Neural cell (in vitro differentiated cells): ENCODE measurements at regions not wholly inside any gene's neighbourhood (a gene's known extent, or its start where the extent isn't known, plus 50 kb on each side); places are given as distances from the start of the nearest gene placed in this dataset.

Experiments
- EZH2 ChIP-seq: fragments of 200-600, 300-800 bp; shearing (Covaris generic), sonication (generic); IDR thresholded peaks from 2 replicates; pipeline ENCODE4 v1.6.1; 2014; ENCODE audit warnings: antibody characterized with exemption, low read length, borderline replicate concordance, mild to moderate bottlenecking; ENCODE audit not compliant: insufficient read depth, poor library complexity, severe bottlenecking
- POLR2AphosphoS5 ChIP-seq: IDR thresholded peaks from 2 replicates; pipeline ENCODE4 v1.6.1; 2012
- TAF1 ChIP-seq: IDR thresholded peaks from 2 replicates; pipeline ENCODE4 v1.6.1; 2012; ENCODE audit warnings: low read depth
- TF ChIP-seq, protein P1 (sequence below): fragments of 450-650 bp; IDR thresholded peaks from 2 replicates; pipeline ENCODE4 v1.5.1; 2014; ENCODE audit warnings: antibody characterized with exemption, mild to moderate bottlenecking, moderate library complexity; ENCODE audit not compliant: poor library complexity, severe bottlenecking

DNA sequence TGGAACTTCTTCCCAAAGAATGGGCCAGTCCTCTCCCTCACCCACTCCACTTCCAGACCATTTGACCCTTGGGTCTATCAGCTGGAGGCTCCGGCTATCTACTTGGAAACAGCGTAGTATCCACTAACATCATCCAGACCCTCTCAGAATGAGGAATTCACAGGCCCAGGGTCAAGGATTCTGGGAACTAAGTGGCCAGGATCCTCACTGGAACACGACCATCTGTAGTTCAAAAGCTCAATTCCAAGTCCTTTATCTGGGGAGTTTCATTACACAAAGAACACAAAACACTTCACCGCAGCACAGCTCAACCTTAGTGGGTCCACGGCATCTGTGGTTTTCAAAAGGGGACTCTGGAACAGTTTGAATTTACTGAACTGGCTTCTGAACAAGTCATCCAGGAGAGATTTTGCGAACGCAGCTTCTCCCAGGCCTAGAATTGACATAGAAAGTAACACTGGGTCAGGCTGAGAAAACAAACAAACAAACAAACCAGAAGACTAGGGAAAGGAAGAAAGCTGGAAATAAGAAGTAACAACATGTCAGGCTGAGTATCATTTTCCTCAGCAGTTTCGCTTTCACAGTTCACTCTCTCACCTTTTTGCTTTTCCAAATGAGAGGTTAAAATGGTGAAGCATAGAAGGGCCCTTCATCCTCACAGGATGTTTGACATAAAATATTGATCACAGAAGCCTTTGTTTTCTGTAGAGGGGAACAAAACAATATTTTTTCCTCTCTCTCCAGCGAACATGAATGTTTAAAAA is 57.6 kb upstream of the USP6NL start:
- TF ChIP-seq, protein P1, sequence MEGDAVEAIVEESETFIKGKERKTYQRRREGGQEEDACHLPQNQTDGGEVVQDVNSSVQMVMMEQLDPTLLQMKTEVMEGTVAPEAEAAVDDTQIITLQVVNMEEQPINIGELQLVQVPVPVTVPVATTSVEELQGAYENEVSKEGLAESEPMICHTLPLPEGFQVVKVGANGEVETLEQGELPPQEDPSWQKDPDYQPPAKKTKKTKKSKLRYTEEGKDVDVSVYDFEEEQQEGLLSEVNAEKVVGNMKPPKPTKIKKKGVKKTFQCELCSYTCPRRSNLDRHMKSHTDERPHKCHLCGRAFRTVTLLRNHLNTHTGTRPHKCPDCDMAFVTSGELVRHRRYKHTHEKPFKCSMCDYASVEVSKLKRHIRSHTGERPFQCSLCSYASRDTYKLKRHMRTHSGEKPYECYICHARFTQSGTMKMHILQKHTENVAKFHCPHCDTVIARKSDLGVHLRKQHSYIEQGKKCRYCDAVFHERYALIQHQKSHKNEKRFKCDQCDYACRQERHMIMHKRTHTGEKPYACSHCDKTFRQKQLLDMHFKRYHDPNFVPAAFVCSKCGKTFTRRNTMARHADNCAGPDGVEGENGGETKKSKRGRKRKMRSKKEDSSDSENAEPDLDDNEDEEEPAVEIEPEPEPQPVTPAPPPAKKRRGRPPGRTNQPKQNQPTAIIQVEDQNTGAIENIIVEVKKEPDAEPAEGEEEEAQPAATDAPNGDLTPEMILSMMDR = no peak
- TF ChIP-seq POLR2AphosphoS5 (no peak), EZH2 (no peak), TAF1 (no peak)
